Cardiac muscle cell (in vitro differentiated cells and primary cell): ENCODE measurements at regions not wholly inside any gene's neighbourhood (a gene's known extent, or its start where the extent isn't known, plus 50 kb on each side); places are given as distances from the start of the nearest gene placed in this dataset.

Source experiments
- DNase-seq, 2 donors: peaks; one replicate each; pipeline versions ENCODE4 v3.0.0 to v3.0.0-alpha.2; 2010 to 2017; ENCODE audit warnings: low read depth in 1 of 2, low spot score in 1 of 2
- H3K27ac ChIP-seq: fragments of 200-600 bp; sonication (generic); 2 replicates; pipeline ENCODE4 v1.5.1; 2016
- H3K27me3 ChIP-seq: fragments of 200-600 bp; sonication (generic); 2 replicates; pipeline ENCODE4 v1.6.0; 2016; ENCODE audit warnings: control low read depth
- H3K36me3 ChIP-seq: fragments of 200-600 bp; sonication (generic); 2 replicates; pipeline ENCODE4 v1.5.1; 2016; ENCODE audit warnings: control low read depth
- H3K4me1 ChIP-seq: fragments of 200-600 bp; sonication (generic); 2 replicates; pipeline ENCODE4 v1.8.1; 2017; ENCODE audit warnings: low read depth, mild to moderate bottlenecking, mixed run types
- H3K4me3 ChIP-seq: fragments of 200-600 bp; sonication (generic); 2 replicates; pipeline ENCODE4 v1.5.1; 2016; ENCODE audit warnings: mild to moderate bottlenecking
- H3K9me3 ChIP-seq: fragments of 200-600 bp; sonication (generic); 2 replicates; pipeline ENCODE4 v1.5.1; 2017; ENCODE audit warnings: low read depth, mild to moderate bottlenecking, control low read depth
- CTCF ChIP-seq: IDR thresholded peaks from 2 replicates; pipeline ENCODE4 v1.5.1; 2012; ENCODE audit warnings: low read depth, mild to moderate bottlenecking, low read length

DNA sequence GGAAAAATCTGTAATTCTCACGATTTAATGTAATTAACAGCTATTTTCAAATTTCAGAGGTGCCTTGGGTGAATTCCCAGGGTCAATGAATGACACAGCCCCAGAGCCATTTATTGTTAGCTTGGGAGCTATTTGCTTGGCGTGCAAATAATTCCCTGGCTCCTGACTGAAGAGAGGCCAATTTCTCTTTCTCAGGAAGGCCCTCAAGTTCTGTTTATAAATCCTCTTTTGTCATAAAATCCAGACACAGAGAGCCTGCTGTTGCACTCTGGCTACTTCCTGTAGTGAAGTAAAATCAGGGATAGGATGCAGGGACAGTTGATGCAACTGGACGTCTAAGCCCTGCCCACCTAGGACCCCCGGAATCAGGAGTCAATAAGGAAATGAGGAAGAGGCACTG lies 154.3 kb downstream of the TMX1 start:
- no peaks in the 10 kb centered on the region for H3K4me1 ChIP-seq
- H3K27ac ChIP-seq = no peak overlapping the region
- H3K9me3 ChIP-seq = no peaks in the 10 kb centered on the region
- H3K4me3 ChIP-seq = no peak overlapping the region
- no peaks in the 10 kb centered on the region for H3K36me3 ChIP-seq
- TF ChIP-seq CTCF = no peak
- no peak for DNase-seq
- no peaks in the 10 kb centered on the region for H3K27me3 ChIP-seq

GRCh38 chr14:51394804-51395203 lies 154.8 kb downstream of the TMX1 start:
- no peak for DNase-seq
- no peak for TF ChIP-seq CTCF
- Histone ChIP-seq H3K27me3 (no peaks in the 10 kb centered on the region), H3K36me3 (no peaks in the 10 kb centered on the region), H3K27ac (no peak overlapping the region), H3K9me3 (no peaks in the 10 kb centered on the region), H3K4me3 (no peak overlapping the region), H3K4me1 (no peaks in the 10 kb centered on the region)

- peak; percentile 13 to 84 for DNase-seq
- H3K27ac ChIP-seq = no peak overlapping the region
- TF ChIP-seq CTCF = no peak
These were observed 155.4 kb downstream of the TMX1 start for GRCh38 chr14:51395361-51395849.

GRCh38 chr14:51396222-51396815 lies 156.3 kb downstream of the TMX1 start:
- TF ChIP-seq CTCF = no peak
- Histone ChIP-seq H3K4me1 (no peaks in the 10 kb centered on the region), H3K4me3 (no peak overlapping the region), H3K27me3 (no peaks in the 10 kb centered on the region), H3K27ac (no peak overlapping the region), H3K36me3 (no peaks in the 10 kb centered on the region), H3K9me3 (no peaks in the 10 kb centered on the region)
- DNase-seq = peak in 1 of 2 donors; percentile 89

More at GRCh38 chr14:51395361-51395849, 155.4 kb downstream of the TMX1 start:
- no peaks in the 10 kb centered on the region for H3K4me1 ChIP-seq
- no peak overlapping the region for H3K4me3 ChIP-seq
- no peaks in the 10 kb centered on the region for H3K36me3 ChIP-seq
- no peaks in the 10 kb centered on the region for H3K9me3 ChIP-seq
- H3K27me3 ChIP-seq = no peaks in the 10 kb centered on the region

DNA sequence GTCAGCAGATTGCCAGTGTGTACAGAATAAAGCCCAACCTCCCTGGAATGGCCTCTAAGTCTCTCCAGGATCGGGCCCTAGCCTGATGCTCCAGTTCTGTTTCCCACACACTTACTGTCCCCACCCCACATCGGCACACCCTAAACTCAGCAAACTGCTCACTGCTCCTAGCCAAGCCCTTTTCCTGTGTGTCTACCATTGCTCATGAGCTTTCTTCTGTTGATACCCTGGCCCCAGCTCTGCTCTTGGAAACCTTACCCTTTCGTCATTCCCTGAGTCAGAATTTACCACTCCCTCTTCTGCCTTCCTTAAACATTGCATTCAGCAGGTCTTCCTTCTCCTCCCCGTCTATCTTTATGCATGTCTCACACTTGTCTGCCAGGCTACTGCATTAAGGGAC lies 158.9 kb downstream of the TMX1 start:
- H3K4me1 ChIP-seq = no peaks in the 10 kb centered on the region
- no peak overlapping the region for H3K4me3 ChIP-seq
- TF ChIP-seq CTCF = no peak
- no peaks in the 10 kb centered on the region for H3K36me3 ChIP-seq
- H3K9me3 ChIP-seq = no peaks in the 10 kb centered on the region
- no peaks in the 10 kb centered on the region for H3K27me3 ChIP-seq
- H3K27ac ChIP-seq = no peak overlapping the region
- DNase-seq = peak in 1 of 2 donors; percentile 60

GRCh38 chr14:51400139-51400538 lies 160.1 kb downstream of the TMX1 start:
- no peak overlapping the region for H3K4me3 ChIP-seq
- no peaks in the 10 kb centered on the region for H3K4me1 ChIP-seq
- H3K27ac ChIP-seq = no peak overlapping the region
- no peak for DNase-seq
- no peaks in the 10 kb centered on the region for H3K9me3 ChIP-seq
- H3K36me3 ChIP-seq = no peaks in the 10 kb centered on the region
- no peak for TF ChIP-seq CTCF
- no peaks in the 10 kb centered on the region for H3K27me3 ChIP-seq
